HUES64 (cell line): ENCODE measurements at regions not wholly inside any gene's neighbourhood (a gene's known extent, or its start where the extent isn't known, plus 50 kb on each side); places are given as distances from the start of the nearest gene placed in this dataset.

ENCODE experiments used
- H3K27ac ChIP-seq: 2 replicates; pipeline ENCODE4 v1.7.0; 2013; ENCODE audit warnings: low read depth, low read length, inconsistent platforms
- H3K27me3 ChIP-seq: 2 replicates; pipeline ENCODE4 v1.6.1; 2013; ENCODE audit warnings: mild to moderate bottlenecking, low read length; ENCODE audit not compliant: insufficient read depth
- H3K36me3 ChIP-seq: 2 replicates; pipeline ENCODE4 v1.6.1; 2013; ENCODE audit warnings: mild to moderate bottlenecking, low read length; ENCODE audit not compliant: insufficient read depth
- H3K4me1 ChIP-seq: 2 replicates; pipeline ENCODE4 v1.6.1; 2013; ENCODE audit warnings: mild to moderate bottlenecking, low read length, moderate library complexity; ENCODE audit not compliant: insufficient read depth
- H3K4me3 ChIP-seq: 2 replicates; pipeline ENCODE4 v1.5.1; 2013; ENCODE audit warnings: mild to moderate bottlenecking, low read length, moderate library complexity
- H3K9ac ChIP-seq: 2 replicates; pipeline ENCODE4 v1.6.1; 2013; ENCODE audit warnings: mild to moderate bottlenecking, low read depth, low read length
- H3K9me3 ChIP-seq: 2 replicates; pipeline ENCODE4 v1.6.1; 2013; ENCODE audit warnings: low read depth, low read length; ENCODE audit not compliant: insufficient read depth
- WGBS: fragments of 150-250, 120-280 bp; methylation state at CpG from one replicate; pipeline ENCODE4 v1.1.7; 2013; ENCODE audit warnings: missing lambda C conversion rate; 5-methylcytosine and 5-hydroxymethylcytosine counted together

GRCh38 chr5:171654881-171655280 is 130.7 kb upstream of the SMIM23 start:
- H3K9ac ChIP-seq, result no peak overlapping the region
- H3K9me3 ChIP-seq, result peaks cover 9% of the 10 kb centered on the region; the same call in 1 of the 2 replicates
- H3K36me3 ChIP-seq, result no peaks in the 10 kb centered on the region
- no peak overlapping the region for H3K4me3 ChIP-seq
- no peak overlapping the region for H3K27ac ChIP-seq
- 96% methylated on average over 4 of the region's 4 CpGs for WGBS
- no peaks in the 10 kb centered on the region for H3K27me3 ChIP-seq
- no peaks in the 10 kb centered on the region; the same call in 1 of the 2 replicates for H3K4me1 ChIP-seq

DNA sequence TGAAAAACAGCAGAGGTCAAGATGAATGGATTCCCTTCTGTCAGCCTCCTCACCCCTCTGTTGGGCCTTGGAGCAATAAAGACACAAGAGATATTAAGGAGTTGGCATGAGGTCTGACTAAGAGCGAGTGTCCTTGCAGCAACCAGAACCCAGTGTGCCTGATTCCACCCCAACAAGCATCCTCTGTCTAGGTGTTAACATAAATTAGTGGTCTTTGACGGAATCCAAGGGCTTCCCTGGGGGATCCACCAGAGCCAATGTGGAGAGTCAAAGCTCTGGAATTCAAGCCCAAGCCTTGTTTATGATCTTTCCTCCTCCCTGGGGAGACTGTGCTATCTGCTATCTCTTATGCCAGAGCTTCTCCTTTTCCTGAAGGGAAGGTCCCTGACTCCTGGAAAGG is 128.1 kb upstream of the SMIM23 start:
- Histone ChIP-seq H3K27ac (no peak overlapping the region), H3K4me1 (no peaks in the 10 kb centered on the region), H3K9me3 (peaks cover 9% of the 10 kb centered on the region; the same call in 1 of the 2 replicates), H3K27me3 (no peaks in the 10 kb centered on the region), H3K4me3 (no peak overlapping the region), H3K9ac (no peak overlapping the region), H3K36me3 (no peaks in the 10 kb centered on the region)
- WGBS, result 84% methylated on average over 2 of the region's 2 CpGs

- Histone ChIP-seq H3K27ac (no peak overlapping the region), H3K27me3 (no peaks in the 10 kb centered on the region), H3K9me3 (no peaks in the 10 kb centered on the region), H3K4me1 (no peaks in the 10 kb centered on the region), H3K9ac (no peak overlapping the region), H3K4me3 (no peak overlapping the region), H3K36me3 (no peaks in the 10 kb centered on the region)
- WGBS, result 94% methylated on average over 5 of the region's 5 CpGs
Measured at GRCh38 chr5:171659896-171660295, 125.7 kb upstream of the SMIM23 start.

DNA sequence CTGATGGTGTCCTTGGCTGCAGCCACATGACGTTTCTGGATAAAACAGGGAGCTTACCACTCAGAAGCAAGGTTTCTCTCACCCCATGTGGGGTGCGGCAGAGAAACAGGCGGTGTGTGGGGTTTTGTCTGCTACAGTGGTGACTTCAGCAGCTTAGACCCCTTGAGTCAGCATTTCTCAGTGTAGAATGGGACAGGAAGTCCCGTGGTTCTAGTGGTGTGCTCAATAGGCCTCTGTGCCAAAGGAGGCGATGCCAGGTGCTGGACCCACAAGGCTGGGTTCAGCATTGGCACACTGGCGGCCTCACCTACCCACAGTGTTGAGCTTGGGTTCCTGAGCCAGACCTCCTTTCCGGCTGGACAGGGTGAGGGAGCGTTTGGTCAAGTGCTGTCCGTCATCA is 125.2 kb upstream of the SMIM23 start:
- Histone ChIP-seq H3K27ac (no peak overlapping the region), H3K4me3 (no peak overlapping the region), H3K27me3 (no peaks in the 10 kb centered on the region), H3K36me3 (no peaks in the 10 kb centered on the region), H3K9me3 (no peaks in the 10 kb centered on the region), H3K9ac (no peak overlapping the region), H3K4me1 (no peaks in the 10 kb centered on the region)
- 86% methylated on average over 9 of the region's 9 CpGs for WGBS

- Histone ChIP-seq H3K9ac (no peak overlapping the region), H3K4me1 (no peaks in the 10 kb centered on the region), H3K27me3 (no peaks in the 10 kb centered on the region), H3K36me3 (no peaks in the 10 kb centered on the region), H3K27ac (no peak overlapping the region), H3K9me3 (no peaks in the 10 kb centered on the region), H3K4me3 (no peak overlapping the region)
- 99% methylated on average over 2 of the region's 2 CpGs for WGBS
Measured at GRCh38 chr5:171661143-171661542, 124.5 kb upstream of the SMIM23 start.

GRCh38 chr5:171663311-171664085 is 122.1 kb upstream of the SMIM23 start:
- H3K4me1 ChIP-seq, result peaks cover 14% of the 10 kb centered on the region
- no peaks in the 10 kb centered on the region for H3K36me3 ChIP-seq
- H3K27ac ChIP-seq, result no peak overlapping the region
- H3K4me3 ChIP-seq, result no peak overlapping the region
- H3K9me3 ChIP-seq, result no peaks in the 10 kb centered on the region
- 94% methylated on average over 9 of the region's 9 CpGs for WGBS
- no peaks in the 10 kb centered on the region for H3K27me3 ChIP-seq
- H3K9ac ChIP-seq, result no peak overlapping the region

DNA sequence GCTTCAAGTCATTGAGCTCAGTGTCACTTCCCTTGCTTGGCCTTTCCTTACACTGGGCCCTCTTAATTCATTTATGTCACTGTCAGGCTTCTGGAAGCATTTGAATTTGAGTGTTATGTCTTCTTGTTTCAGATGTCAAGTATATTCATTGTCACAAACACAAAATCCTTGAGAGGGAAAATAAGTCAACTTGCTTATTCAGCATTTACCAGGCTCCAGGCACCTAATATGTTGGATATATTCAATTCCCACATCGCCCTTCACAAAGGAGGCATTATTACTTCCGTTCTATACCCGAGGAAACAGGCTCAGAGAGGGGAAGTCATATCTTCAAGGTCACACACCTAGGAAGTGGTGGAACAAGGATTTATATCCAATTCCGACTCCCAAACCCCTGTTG is 121.1 kb upstream of the SMIM23 start:
- Histone ChIP-seq H3K9ac (no peak overlapping the region), H3K27ac (no peak overlapping the region), H3K4me1 (peaks cover 20% of the 10 kb centered on the region), H3K4me3 (no peak overlapping the region), H3K9me3 (no peaks in the 10 kb centered on the region), H3K36me3 (no peaks in the 10 kb centered on the region), H3K27me3 (no peaks in the 10 kb centered on the region)
- WGBS, result 81% methylated on average over 4 of the region's 4 CpGs

- Histone ChIP-seq H3K4me1 (peaks cover 20% of the 10 kb centered on the region), H3K9ac (no peak overlapping the region), H3K36me3 (no peaks in the 10 kb centered on the region), H3K27ac (no peak overlapping the region), H3K27me3 (no peaks in the 10 kb centered on the region), H3K4me3 (no peak overlapping the region), H3K9me3 (no peaks in the 10 kb centered on the region)
- 88% methylated on average over 9 of the region's 10 CpGs for WGBS
Measured at GRCh38 chr5:171666815-171667214, 118.8 kb upstream of the SMIM23 start.

GRCh38 chr5:171667341-171668096 is 118.1 kb upstream of the SMIM23 start:
- Histone ChIP-seq H3K9me3 (no peaks in the 10 kb centered on the region), H3K9ac (peak overlapping the region; percentile 59), H3K27me3 (no peaks in the 10 kb centered on the region), H3K4me3 (peak overlapping the region; percentile 24; the same call in 1 of the 2 replicates), H3K36me3 (no peaks in the 10 kb centered on the region), H3K27ac (peak overlapping the region; percentile 76), H3K4me1 (peaks cover 20% of the 10 kb centered on the region)
- 32% methylated on average over 30 of the region's 30 CpGs for whole genome bisulfite sequencing

DNA sequence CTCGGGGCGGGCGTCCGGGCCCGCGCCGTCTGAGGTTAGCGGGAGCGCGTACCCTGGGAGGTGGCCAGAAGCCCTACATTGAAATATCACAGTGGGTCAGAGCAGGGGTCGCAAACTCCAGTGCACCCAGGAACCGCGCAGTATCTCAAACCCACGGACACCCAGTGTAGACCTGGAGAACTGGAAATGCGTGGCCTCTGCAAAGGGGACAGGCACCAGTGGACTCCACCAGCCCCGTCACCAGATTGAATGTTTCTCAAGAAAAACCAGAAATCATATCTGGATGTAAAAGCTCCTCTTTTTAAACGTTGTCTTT is 117.6 kb upstream of the SMIM23 start:
- no peaks in the 10 kb centered on the region for H3K9me3 ChIP-seq
- no peaks in the 10 kb centered on the region for H3K27me3 ChIP-seq
- peak overlapping the region; percentile 59 for H3K9ac ChIP-seq
- H3K4me3 ChIP-seq, result peak overlapping the region; percentile 24; the same call in 1 of the 2 replicates
- H3K36me3 ChIP-seq, result no peaks in the 10 kb centered on the region
- WGBS, result 43% methylated on average over 17 of the region's 17 CpGs
- peak overlapping the region; percentile 36; the same call in 1 of the 2 replicates for H3K27ac ChIP-seq
- H3K4me1 ChIP-seq, result peaks cover 20% of the 10 kb centered on the region

DNA sequence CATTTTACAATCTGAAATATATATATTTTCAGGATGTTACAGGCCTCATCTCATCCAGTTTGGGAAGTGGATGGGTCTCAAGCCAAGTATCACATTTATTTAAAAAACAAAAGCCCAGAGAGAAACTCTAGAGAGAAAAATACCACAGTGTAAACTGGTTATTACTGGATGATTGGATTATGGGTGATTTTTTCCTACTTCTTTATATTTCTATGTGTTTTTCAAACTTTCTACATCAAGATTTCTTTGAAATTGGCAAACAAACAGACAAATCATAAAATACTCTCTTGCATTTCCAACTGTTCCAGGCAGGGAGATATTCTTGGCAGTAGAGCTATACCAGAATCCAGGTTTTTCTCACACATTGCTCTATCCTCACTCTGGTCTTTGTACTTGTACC is 116.0 kb upstream of the SMIM23 start:
- Histone ChIP-seq H3K9me3 (no peaks in the 10 kb centered on the region), H3K9ac (no peak overlapping the region), H3K4me3 (no peak overlapping the region), H3K27ac (no peak overlapping the region), H3K27me3 (no peaks in the 10 kb centered on the region), H3K4me1 (peaks cover 20% of the 10 kb centered on the region), H3K36me3 (no peaks in the 10 kb centered on the region)
